ENCODE measurements at regions not wholly inside any gene's neighbourhood (a gene's known extent, or its start where the extent isn't known, plus 50 kb on each side); places are given as distances from the start of the nearest gene placed in this dataset.

DNA sequence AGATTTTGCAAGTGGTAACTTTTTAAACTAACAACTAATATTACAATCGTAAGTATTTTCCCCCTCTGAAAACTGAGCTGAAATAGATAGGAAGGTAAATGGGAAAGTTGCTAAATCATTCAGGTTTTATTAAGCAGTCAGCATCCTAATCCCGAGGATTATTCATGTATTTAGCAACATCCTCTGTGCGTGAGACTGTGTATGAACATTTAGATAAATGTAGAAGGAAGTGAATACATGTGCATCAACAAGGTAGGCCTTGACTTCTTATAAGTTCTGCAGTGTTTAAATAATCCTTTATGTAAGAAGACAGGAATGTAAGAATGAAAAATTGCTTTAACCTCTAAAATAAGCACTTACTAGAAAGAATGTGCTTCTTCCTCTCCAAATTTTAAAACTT is 745.9 kb upstream of the TENM4 start:
- DNase-seq: no peak
- Histone ChIP-seq H3K27ac (no peak overlapping the region), H3K36me3 (no peaks in the 10 kb centered on the region), H3K4me3 (no peak overlapping the region), H3K4me1 (no peaks in the 10 kb centered on the region), H3K9me3 (no peaks in the 10 kb centered on the region), H3K27me3 (no peaks in the 10 kb centered on the region)
- no peak for ATAC-seq
- TF ChIP-seq POLR2A (IDR thresholded peaks at IDR 0.05): no peak
- TF ChIP-seq, protein P1, sequence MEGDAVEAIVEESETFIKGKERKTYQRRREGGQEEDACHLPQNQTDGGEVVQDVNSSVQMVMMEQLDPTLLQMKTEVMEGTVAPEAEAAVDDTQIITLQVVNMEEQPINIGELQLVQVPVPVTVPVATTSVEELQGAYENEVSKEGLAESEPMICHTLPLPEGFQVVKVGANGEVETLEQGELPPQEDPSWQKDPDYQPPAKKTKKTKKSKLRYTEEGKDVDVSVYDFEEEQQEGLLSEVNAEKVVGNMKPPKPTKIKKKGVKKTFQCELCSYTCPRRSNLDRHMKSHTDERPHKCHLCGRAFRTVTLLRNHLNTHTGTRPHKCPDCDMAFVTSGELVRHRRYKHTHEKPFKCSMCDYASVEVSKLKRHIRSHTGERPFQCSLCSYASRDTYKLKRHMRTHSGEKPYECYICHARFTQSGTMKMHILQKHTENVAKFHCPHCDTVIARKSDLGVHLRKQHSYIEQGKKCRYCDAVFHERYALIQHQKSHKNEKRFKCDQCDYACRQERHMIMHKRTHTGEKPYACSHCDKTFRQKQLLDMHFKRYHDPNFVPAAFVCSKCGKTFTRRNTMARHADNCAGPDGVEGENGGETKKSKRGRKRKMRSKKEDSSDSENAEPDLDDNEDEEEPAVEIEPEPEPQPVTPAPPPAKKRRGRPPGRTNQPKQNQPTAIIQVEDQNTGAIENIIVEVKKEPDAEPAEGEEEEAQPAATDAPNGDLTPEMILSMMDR (IDR thresholded peaks at IDR 0.05 in 4 of 5, conservative IDR thresholded peaks at IDR 0.05 in 1 of 5): no peak
- in situ Hi-C loops (cut with MboI; ENCODE audit: low sequenced_read_pairs in 4 of 4) (no loop called here), intact Hi-C loops (cut with DNase I; ENCODE audit: low total_unique reads) (no loop called here)

DNA sequence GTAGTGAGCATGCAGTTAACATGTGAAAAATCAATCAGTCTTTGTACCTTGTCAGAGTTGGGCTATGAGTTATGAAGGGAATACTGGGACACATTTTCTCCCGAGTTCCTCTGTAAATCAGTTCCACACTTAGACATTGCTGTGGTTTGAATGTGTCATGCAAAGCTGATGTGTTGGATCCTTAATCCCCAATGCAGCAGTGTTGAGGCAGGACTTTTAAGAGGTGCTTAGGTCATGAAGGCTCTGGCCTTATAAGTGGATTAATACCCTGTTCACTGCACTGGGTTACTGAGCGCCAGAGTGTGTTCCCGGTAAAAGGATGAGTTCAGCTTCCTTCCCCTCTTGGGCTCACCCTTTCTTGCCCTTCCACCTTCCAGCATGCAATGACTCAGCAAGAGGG is 742.1 kb upstream of the TENM4 start:
- H3K36me3 ChIP-seq: no peaks in the 10 kb centered on the region
- DNase-seq (no peak), ATAC-seq (no peak)
- TF ChIP-seq POLR2A (IDR thresholded peaks at IDR 0.05): no peak
- TF ChIP-seq, protein P1 (IDR thresholded peaks at IDR 0.05 in 4 of 5, conservative IDR thresholded peaks at IDR 0.05 in 1 of 5): no peak
- no peaks in the 10 kb centered on the region for H3K4me1 ChIP-seq
- no peaks in the 10 kb centered on the region for H3K9me3 ChIP-seq
- H3K27ac ChIP-seq: no peak overlapping the region
- no peaks in the 10 kb centered on the region for H3K27me3 ChIP-seq
- in situ Hi-C loops (cut with MboI; ENCODE audit: low sequenced_read_pairs in 4 of 4): no loop called here
- no peak overlapping the region for H3K4me3 ChIP-seq
- intact Hi-C loops (cut with DNase I; ENCODE audit: low total_unique reads): no loop called here

DNA sequence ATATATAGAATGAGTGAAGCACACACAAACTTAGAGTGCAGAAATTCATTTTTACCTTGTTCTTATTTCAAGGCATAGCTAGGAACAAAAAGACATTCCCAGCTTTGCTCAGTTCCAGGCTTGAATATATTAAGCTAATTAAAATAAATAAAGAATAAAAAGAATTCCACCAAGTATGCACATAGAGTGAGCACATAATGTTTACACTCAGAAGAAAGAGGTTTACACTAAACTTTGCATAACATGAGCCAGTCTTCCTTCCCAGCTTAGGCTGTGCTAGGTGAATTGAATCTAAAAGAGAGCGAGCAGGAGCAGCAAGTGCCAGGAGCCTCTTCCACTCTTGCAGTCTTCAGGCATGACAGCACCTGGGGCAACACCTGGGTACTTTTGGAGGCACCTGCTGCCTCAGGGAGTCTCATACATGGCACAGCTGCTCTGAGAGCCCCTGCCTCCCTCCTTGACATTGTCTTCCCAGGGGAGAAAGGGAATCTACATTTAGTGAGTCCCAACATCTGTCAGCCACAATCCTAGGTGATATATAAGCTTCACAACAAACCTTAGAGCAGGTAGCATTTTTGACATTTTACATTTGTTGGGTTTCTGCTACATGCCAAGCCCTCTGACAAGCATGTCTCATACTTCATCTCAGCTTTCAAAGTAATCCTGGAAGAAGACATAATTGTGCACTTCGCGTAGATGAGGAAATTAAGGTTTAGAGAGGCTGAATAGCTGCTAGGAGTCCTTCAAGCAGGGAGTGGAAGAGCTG is 732.7 kb upstream of the TENM4 start:
- Histone ChIP-seq H3K27me3 (no peaks in the 10 kb centered on the region), H3K27ac (no peak overlapping the region), H3K4me1 (no peaks in the 10 kb centered on the region), H3K36me3 (no peaks in the 10 kb centered on the region), H3K9me3 (no peaks in the 10 kb centered on the region), H3K4me3 (no peak overlapping the region)
- ATAC-seq: no peak
- intact Hi-C loops (cut with DNase I; ENCODE audit: low total_unique reads): no loop called here
- no peak for TF ChIP-seq POLR2A (IDR thresholded peaks at IDR 0.05)
- TF ChIP-seq, protein P1 (IDR thresholded peaks at IDR 0.05 in 4 of 5, conservative IDR thresholded peaks at IDR 0.05 in 1 of 5): no peak
- in situ Hi-C loops (cut with MboI; ENCODE audit: low sequenced_read_pairs in 4 of 4): no loop called here
- no peak for DNase-seq

DNA sequence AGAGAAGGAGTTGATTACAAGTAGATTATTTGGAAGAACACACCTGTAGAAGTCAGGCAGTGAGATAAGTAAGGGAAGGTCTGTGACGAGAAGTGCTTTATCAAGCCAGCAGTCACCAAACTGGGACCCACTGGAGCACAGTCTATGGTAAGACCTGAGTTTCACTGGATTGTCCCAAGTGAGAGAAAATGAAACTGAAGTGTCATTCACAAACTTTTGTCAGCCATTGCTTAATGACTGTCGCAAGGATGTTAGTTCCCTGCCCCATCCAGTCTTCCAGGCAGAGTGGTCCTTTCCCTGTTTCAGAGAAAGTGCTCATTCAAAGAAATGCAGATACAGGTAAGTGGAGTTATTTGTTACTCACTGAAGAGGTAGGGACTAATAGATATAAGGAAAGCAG is 728.0 kb upstream of the TENM4 start:
- H3K4me3 ChIP-seq: no peak overlapping the region
- no peak overlapping the region for H3K27ac ChIP-seq
- H3K36me3 ChIP-seq: no peaks in the 10 kb centered on the region
- in situ Hi-C loops (cut with MboI; ENCODE audit: low sequenced_read_pairs in 4 of 4): no loop called here
- no peaks in the 10 kb centered on the region for H3K27me3 ChIP-seq
- DNase-seq: no peak
- TF ChIP-seq, protein P1 (IDR thresholded peaks at IDR 0.05 in 4 of 5, conservative IDR thresholded peaks at IDR 0.05 in 1 of 5): no peak
- TF ChIP-seq POLR2A (IDR thresholded peaks at IDR 0.05): no peak
- H3K4me1 ChIP-seq: no peaks in the 10 kb centered on the region
- H3K9me3 ChIP-seq: no peaks in the 10 kb centered on the region
- intact Hi-C loops (cut with DNase I; ENCODE audit: low total_unique reads): no loop called here
- no peak for ATAC-seq

DNA sequence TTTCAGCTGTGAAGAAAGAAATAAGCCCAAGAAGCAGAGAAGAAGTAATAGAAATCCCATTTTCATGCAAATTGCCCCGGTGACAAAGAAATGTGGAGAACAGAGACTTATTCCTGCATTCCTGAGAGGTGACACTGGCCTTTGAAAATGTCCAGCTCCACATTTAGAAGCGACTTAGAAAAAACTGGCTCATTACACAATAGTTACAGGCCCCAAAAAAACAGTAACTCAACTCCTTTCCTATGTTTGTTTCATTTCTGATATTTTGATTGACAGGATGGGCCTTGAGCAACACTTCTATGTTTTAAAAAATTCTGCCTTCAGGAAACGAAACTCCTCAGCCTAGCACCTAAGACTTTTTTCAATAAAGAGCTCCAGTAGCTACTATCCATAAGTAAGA is 726.9 kb upstream of the TENM4 start:
- TF ChIP-seq, protein P1 (IDR thresholded peaks at IDR 0.05 in 4 of 5, conservative IDR thresholded peaks at IDR 0.05 in 1 of 5): no peak
- TF ChIP-seq POLR2A (IDR thresholded peaks at IDR 0.05): no peak
- no peak for ATAC-seq
- no peak for DNase-seq
- H3K4me3 ChIP-seq: no peak overlapping the region
- in situ Hi-C loops (cut with MboI; ENCODE audit: low sequenced_read_pairs in 4 of 4) (no loop called here), intact Hi-C loops (cut with DNase I; ENCODE audit: low total_unique reads) (no loop called here)
- H3K27me3 ChIP-seq: no peaks in the 10 kb centered on the region
- H3K27ac ChIP-seq: no peak overlapping the region
- no peaks in the 10 kb centered on the region for H3K9me3 ChIP-seq
- no peaks in the 10 kb centered on the region for H3K4me1 ChIP-seq
- H3K36me3 ChIP-seq: no peaks in the 10 kb centered on the region

All from gastrocnemius medialis (tissue), 4 donors.